ENCODE measurements at regions not wholly inside any gene's neighbourhood (a gene's known extent, or its start where the extent isn't known, plus 50 kb on each side); places are given as distances from the start of the nearest gene placed in this dataset.

GRCh38 chr5:176731506-176732160 lies 78.7 kb upstream of the UNC5A start:
- no peak for TF ChIP-seq ETS1 (CRISPR knock-in tag; IDR thresholded peaks at IDR 0.05)
- TF ChIP-seq MNT (IDR thresholded peaks at IDR 0.05): no peak
- no peak for TF ChIP-seq CTCF (CRISPR knock-in tag; IDR thresholded peaks at IDR 0.05)
- TF ChIP-seq HOXA5 (CRISPR knock-in tag; IDR thresholded peaks at IDR 0.05): no peak
- TF ChIP-seq PATZ1 (CRISPR knock-in tag; IDR thresholded peaks at IDR 0.05): no peak
- TF ChIP-seq NFIC (IDR thresholded peaks at IDR 0.05; ENCODE audit: low read length): no peak
- TF ChIP-seq DR1 (CRISPR knock-in tag; IDR thresholded peaks at IDR 0.05): no peak
- TF ChIP-seq MBNL3 (CRISPR knock-in tag; conservative IDR thresholded peaks at IDR 0.05): no peak
- TF ChIP-seq SMARCE1 (IDR thresholded peaks at IDR 0.05; ENCODE audit: borderline replicate concordance): no peak
- no peak for TF ChIP-seq ZNF704 (CRISPR knock-in tag; IDR thresholded peaks at IDR 0.05; ENCODE audit: borderline replicate concordance)
- TF ChIP-seq MAFK (conservative IDR thresholded peaks at IDR 0.05 in 1 of 2, IDR thresholded peaks at IDR 0.05 in 1 of 2; ENCODE audit: low read length in 2 of 2): no peak

Data from HepG2 (cell line).